HL-60 (cell line): ENCODE measurements at regions not wholly inside any gene's neighbourhood (a gene's known extent, or its start where the extent isn't known, plus 50 kb on each side); places are given as distances from the start of the nearest gene placed in this dataset.

ENCODE experiments used
- CTCF ChIP-seq: IDR thresholded peaks from one replicate; pipeline ENCODE4 v1.5.1; 2011; ENCODE audit warnings: low read length, control low read depth, inconsistent platforms; ENCODE audit not compliant: insufficient read depth
- GABPA ChIP-seq: IDR thresholded peaks from 2 replicates; pipeline ENCODE4 v1.6.1; 2012; ENCODE audit warnings: low read depth
- POLR2AphosphoS5 ChIP-seq: IDR thresholded peaks from 2 replicates; pipeline ENCODE4 v1.6.1; 2012; ENCODE audit warnings: low read depth
- REST ChIP-seq: IDR thresholded peaks from 2 replicates; pipeline ENCODE4 v1.6.1; 2012; ENCODE audit warnings: low read depth; ENCODE audit not compliant: insufficient replicate concordance

- TF ChIP-seq REST (no peak), POLR2AphosphoS5 (no peak), GABPA (no peak), CTCF (no peak)
These were observed 491.8 kb upstream of the GHITM start for GRCh38 chr10:83647526-83647925.
